GM18507 (cell line): ENCODE measurements at regions not wholly inside any gene's neighbourhood (a gene's known extent, or its start where the extent isn't known, plus 50 kb on each side); places are given as distances from the start of the nearest gene placed in this dataset.
"Not testable (repeated sequence)": the region's sequence is repeated elsewhere in the genome, so short reads cannot be mapped to it uniquely, and the experiment has no call there.

Experiments used
- DNase-seq: peaks from one replicate; pipeline ENCODE4 v3.0.0; 2011; ENCODE audit warnings: low read depth; ENCODE audit not compliant: insufficient read length; ENCODE audit errors: extremely low spot score
- FAIRE-seq: peaks from 2 replicates; lab custom pipeline; 2011; peaks lifted over from hg19 to GRCh38; lab: Jason Lieb, UNC

- DNase-seq (no peak), FAIRE-seq (no peak)
Observed at GRCh38 chr7:35908331-35909216, 107.7 kb downstream of the SEPTIN7 start.

GRCh38 chr7:35909870-35910357 lies 109.1 kb downstream of the SEPTIN7 start:
- DNase-seq (no peak), FAIRE-seq (no peak)

- FAIRE-seq, DNase-seq: not testable (repeated sequence)
Observed at GRCh38 chr7:35910621-35911020, 109.8 kb downstream of the SEPTIN7 start.

- DNase-seq, FAIRE-seq: not testable (repeated sequence)
Observed at GRCh38 chr7:35913350-35913749, 112.5 kb downstream of the SEPTIN7 start.

- not testable (repeated sequence) for DNase-seq, FAIRE-seq
Observed at GRCh38 chr7:35914214-35914613, 113.4 kb downstream of the SEPTIN7 start.

GRCh38 chr7:35915247-35915955 lies 114.5 kb downstream of the SEPTIN7 start:
- DNase-seq, FAIRE-seq: not testable (repeated sequence)

- not testable (repeated sequence) for DNase-seq, FAIRE-seq
Observed at GRCh38 chr7:35918217-35918616, 117.4 kb downstream of the SEPTIN7 start.

GRCh38 chr7:35919607-35920006 lies 118.8 kb downstream of the SEPTIN7 start:
- FAIRE-seq, DNase-seq: not testable (repeated sequence)

GRCh38 chr7:35921338-35921737 lies 120.5 kb downstream of the SEPTIN7 start:
- not testable (repeated sequence) for FAIRE-seq, DNase-seq

- FAIRE-seq, DNase-seq: not testable (repeated sequence)
Observed at GRCh38 chr7:35924668-35925067, 123.8 kb downstream of the SEPTIN7 start.

- FAIRE-seq, result not testable (repeated sequence)
Observed at GRCh38 chr7:35926966-35927365, 126.1 kb downstream of the SEPTIN7 start.

GRCh38 chr7:35931134-35931533 lies 130.3 kb downstream of the SEPTIN7 start:
- FAIRE-seq, DNase-seq: not testable (repeated sequence)

More at GRCh38 chr7:35926966-35927365, 126.1 kb downstream of the SEPTIN7 start:
- not testable (repeated sequence) for DNase-seq

GRCh38 chr7:35931551-35931950 lies 130.7 kb downstream of the SEPTIN7 start:
- not testable (repeated sequence) for DNase-seq, FAIRE-seq

- FAIRE-seq, DNase-seq: not testable (repeated sequence)
Observed at GRCh38 chr7:35940695-35941094, 139.8 kb downstream of the SEPTIN7 start.

GRCh38 chr7:35945621-35946020 lies 144.8 kb downstream of the SEPTIN7 start:
- not testable (repeated sequence) for DNase-seq

GRCh38 chr7:35955735-35956134 lies 154.9 kb downstream of the SEPTIN7 start:
- not testable (repeated sequence) for FAIRE-seq, DNase-seq

More at GRCh38 chr7:35945621-35946020, 144.8 kb downstream of the SEPTIN7 start:
- not testable (repeated sequence) for FAIRE-seq

- FAIRE-seq, DNase-seq: not testable (repeated sequence)
Observed at GRCh38 chr7:35956988-35957387, 156.1 kb downstream of the SEPTIN7 start.

- DNase-seq, FAIRE-seq: not testable (repeated sequence)
Observed at GRCh38 chr7:35961260-35961659, 160.4 kb downstream of the SEPTIN7 start.

GRCh38 chr7:35962607-35963006 lies 161.8 kb downstream of the SEPTIN7 start:
- FAIRE-seq, result not testable (repeated sequence)

More at GRCh38 chr7:35962607-35963006, 161.8 kb downstream of the SEPTIN7 start:
- DNase-seq, result not testable (repeated sequence)
